Left cardiac atrium (tissue), 4 donors: ENCODE measurements at regions not wholly inside any gene's neighbourhood (a gene's known extent, or its start where the extent isn't known, plus 50 kb on each side); places are given as distances from the start of the nearest gene placed in this dataset.

Experiments used
- ATAC-seq, 2 donors: fragments of 200-7000 bp; cut with Tn5 transposase; one replicate each; pipeline ENCODE4 v1.9.1; 2020; ENCODE audit warnings: mild to moderate bottlenecking in 2 of 2, moderate library complexity in 2 of 2
- DNase-seq: peaks from one replicate; pipeline ENCODE4 v3.0.0-alpha.2; 2020
- intact Hi-C, 2 donors: fragments of 100-400 bp; cut with DNase I; formaldehyde crosslinking; loops; one replicate each; pipeline versions ENCODE4 v1.14.1 to v1.15.1; 2022 to 2023
- donor health status: DM: no; HTN: yes; CAD: no.
- donor health status: DM: no; HTN: yes; CAD: no; lungs with severe emphysema.
- donor health status: DM: yes; HTN: yes; CAD: no.
- donor health status: Dilated cardiomyopathy.

- DNase-seq, result no peak
- ATAC-seq, result no peak
- intact Hi-C loops, result no loop called here
Observed at GRCh38 chr2:133711806-133712205, 143.5 kb upstream of the NCKAP5 start.

GRCh38 chr2:133712369-133712768 lies 144.1 kb upstream of the NCKAP5 start:
- no peak for ATAC-seq
- intact Hi-C loops, result no loop called here

GRCh38 chr2:133713049-133713580 lies 144.9 kb upstream of the NCKAP5 start:
- no peak for ATAC-seq
- intact Hi-C loops, result no loop called here
- no peak for DNase-seq

More at GRCh38 chr2:133712369-133712768, 144.1 kb upstream of the NCKAP5 start:
- no peak for DNase-seq

GRCh38 chr2:133716166-133716565 lies 147.9 kb upstream of the NCKAP5 start:
- DNase-seq (no peak), ATAC-seq (no peak)
- intact Hi-C loops, result no loop called here

- ATAC-seq (no peak), DNase-seq (no peak)
- intact Hi-C loops, result no loop called here
Observed at GRCh38 chr2:133717497-133717896, 149.2 kb upstream of the NCKAP5 start.

- ATAC-seq, result peak; percentile 96 to 97
Observed at GRCh38 chr2:133718688-133719201, 150.5 kb upstream of the NCKAP5 start.

GRCh38 chr2:133720429-133720828 lies 152.2 kb upstream of the NCKAP5 start:
- intact Hi-C loops, result no loop called here
- ATAC-seq, result no peak

More at GRCh38 chr2:133718688-133719201, 150.5 kb upstream of the NCKAP5 start:
- intact Hi-C loops, result no loop called here
- peak; percentile 69 for DNase-seq

GRCh38 chr2:133721118-133721517 lies 152.9 kb upstream of the NCKAP5 start:
- ATAC-seq, result no peak
- DNase-seq, result no peak
- intact Hi-C loops, result no loop called here

More at GRCh38 chr2:133720429-133720828, 152.2 kb upstream of the NCKAP5 start:
- DNase-seq, result no peak

- intact Hi-C loops, result no loop called here
- no peak for ATAC-seq
- no peak for DNase-seq
Observed at GRCh38 chr2:133723133-133723532, 154.9 kb upstream of the NCKAP5 start.

GRCh38 chr2:133726973-133727372 lies 158.7 kb upstream of the NCKAP5 start:
- ATAC-seq (no peak), DNase-seq (no peak)
- intact Hi-C loops, result no loop called here

GRCh38 chr2:133732059-133732458 lies 163.8 kb upstream of the NCKAP5 start:
- DNase-seq (no peak), ATAC-seq (no peak)
- intact Hi-C loops, result no loop called here

- intact Hi-C loops, result no loop called here
- no peak for DNase-seq
- ATAC-seq, result peak; percentile 34 to 60
Observed at GRCh38 chr2:133732982-133733900, 165.0 kb upstream of the NCKAP5 start.

- intact Hi-C loops, result no loop called here
- DNase-seq, result no peak
- ATAC-seq, result no peak
Observed at GRCh38 chr2:133733901-133734255, 165.6 kb upstream of the NCKAP5 start.

- intact Hi-C loops, result no loop called here
- ATAC-seq, result peak in 1 of 2 donors; percentile 28
Observed at GRCh38 chr2:133734716-133735495, 166.6 kb upstream of the NCKAP5 start.

GRCh38 chr2:133736674-133737073 lies 168.4 kb upstream of the NCKAP5 start:
- no peak for DNase-seq
- ATAC-seq, result no peak
- intact Hi-C loops, result no loop called here

More at GRCh38 chr2:133734716-133735495, 166.6 kb upstream of the NCKAP5 start:
- DNase-seq, result no peak

- DNase-seq (no peak), ATAC-seq (no peak)
- intact Hi-C loops, result no loop called here
Observed at GRCh38 chr2:133737242-133737993, 169.2 kb upstream of the NCKAP5 start.

- intact Hi-C loops, result no loop called here
- ATAC-seq (no peak), DNase-seq (no peak)
Observed at GRCh38 chr2:133739039-133739438, 170.8 kb upstream of the NCKAP5 start.

GRCh38 chr2:133740500-133740899 lies 172.2 kb upstream of the NCKAP5 start:
- ATAC-seq, result no peak

More at GRCh38 chr2:133740500-133740899, 172.2 kb upstream of the NCKAP5 start:
- no peak for DNase-seq
- intact Hi-C loops, result no loop called here
